CD8-positive, alpha-beta memory T cell (primary cell): ENCODE measurements at regions not wholly inside any gene's neighbourhood (a gene's known extent, or its start where the extent isn't known, plus 50 kb on each side); places are given as distances from the start of the nearest gene placed in this dataset.

ENCODE experiments used
- CTCF ChIA-PET: fragments of 350-600 bp; sonication (Branson Sonifier 250); formaldehyde crosslinking; loops from one replicate; lab custom pipeline; 2021; ENCODE audit warnings: antibody characterized with exemption; lab: Charles Lee
- POLR2A ChIA-PET: fragments of 350-600 bp; sonication (Branson Sonifier 250); formaldehyde crosslinking; loops from one replicate; lab custom pipeline; 2021; ENCODE audit warnings: antibody characterized with exemption; lab: Charles Lee
- DNase-seq, 5 donors: peaks; one replicate each; pipeline versions ENCODE4 v3.0.0 to v3.0.0-alpha.2; 2020 to 2022; ENCODE audit warnings: mixed read lengths in 1 of 5
- H3K27ac ChIP-seq: one replicate; pipeline ENCODE4 v1.7.0; 2013; ENCODE audit warnings: low read depth, mild to moderate bottlenecking, low read length, moderate library complexity
- H3K27me3 ChIP-seq: 2 replicates; pipeline ENCODE4 v1.7.0; 2013; ENCODE audit warnings: low read length, mild to moderate bottlenecking; ENCODE audit not compliant: insufficient read depth, poor library complexity, severe bottlenecking
- H3K36me3 ChIP-seq: 2 replicates; pipeline ENCODE4 v1.7.0; 2013; ENCODE audit warnings: mild to moderate bottlenecking, low read length, moderate library complexity; ENCODE audit not compliant: insufficient read depth
- H3K4me1 ChIP-seq: 2 replicates; pipeline ENCODE4 v1.7.0; 2013; ENCODE audit warnings: mild to moderate bottlenecking, low read length, moderate library complexity; ENCODE audit not compliant: insufficient read depth
- H3K4me3 ChIP-seq: 2 replicates; pipeline ENCODE4 v1.7.0; 2013; ENCODE audit warnings: mild to moderate bottlenecking, low read length
- H3K9me3 ChIP-seq: 2 replicates; pipeline ENCODE4 v1.7.0; 2013; ENCODE audit warnings: mild to moderate bottlenecking, low read length
- H3K27ac Mint-ChIP-seq, 8 donors: one replicate each; pipeline ENCODE4 v1.8.0; 2020 to 2021; ENCODE audit warnings: mixed read lengths in 8 of 8, mild to moderate bottlenecking in 6 of 8, inconsistent platforms in 3 of 8, moderate library complexity in 3 of 8
- H3K27me3 Mint-ChIP-seq, 2 donors: one replicate each; pipeline ENCODE4 v1.8.0; 2020 to 2021; ENCODE audit warnings: mixed read lengths in 2 of 2, mild to moderate bottlenecking in 1 of 2, moderate library complexity in 1 of 2
- H3K36me3 Mint-ChIP-seq, 3 donors: one replicate each; pipeline ENCODE4 v1.8.0; 2020 to 2021; ENCODE audit warnings: mixed read lengths in 3 of 3, inconsistent platforms in 1 of 3, mild to moderate bottlenecking in 1 of 3
- H3K4me1 Mint-ChIP-seq, 3 donors: one replicate each; pipeline ENCODE4 v1.8.0; 2020 to 2021; ENCODE audit warnings: mixed read lengths in 3 of 3, inconsistent platforms in 1 of 3, mild to moderate bottlenecking in 1 of 3
- H3K4me3 Mint-ChIP-seq, 7 donors: one replicate each; pipeline ENCODE4 v1.8.0; 2020 to 2021; ENCODE audit warnings: mixed read lengths in 7 of 7, mild to moderate bottlenecking in 6 of 7, moderate library complexity in 4 of 7, inconsistent platforms in 2 of 7
- H3K9me3 Mint-ChIP-seq, 5 donors: one replicate each; pipeline ENCODE4 v1.8.0; 2020 to 2022; ENCODE audit warnings: mixed read lengths in 5 of 5, mild to moderate bottlenecking in 3 of 5, moderate library complexity in 2 of 5, inconsistent platforms in 1 of 5

- H3K36me3 ChIP-seq = no peaks in the 10 kb centered on the region
- H3K4me3 Mint-ChIP-seq = no peak overlapping the region
- no peaks in the 10 kb centered on the region for H3K4me1 ChIP-seq
- no peak overlapping the region for H3K4me3 ChIP-seq
- no peak for DNase-seq
- H3K9me3 ChIP-seq = no peaks in the 10 kb centered on the region
- CTCF ChIA-PET = no interaction called here
- peaks cover 0 to 2% (median 0%) of the 10 kb centered on the region in 5 donors for H3K9me3 Mint-ChIP-seq
- POLR2A ChIA-PET = no interaction called here
- H3K27me3 Mint-ChIP-seq = no peaks in the 10 kb centered on the region
- H3K36me3 Mint-ChIP-seq = no peaks in the 10 kb centered on the region
- no peaks in the 10 kb centered on the region for H3K27me3 ChIP-seq
- no peak overlapping the region for H3K27ac ChIP-seq
- H3K4me1 Mint-ChIP-seq = no peaks in the 10 kb centered on the region
- H3K27ac Mint-ChIP-seq = no peak overlapping the region
These were observed 348.6 kb upstream of the RGMB start for GRCh38 chr5:98424681-98425450.

GRCh38 chr5:98425640-98426039 is 347.8 kb upstream of the RGMB start:
- no peaks in the 10 kb centered on the region for H3K4me1 ChIP-seq
- no peak overlapping the region for H3K27ac Mint-ChIP-seq
- CTCF ChIA-PET = no interaction called here

GRCh38 chr5:98428806-98429205 is 344.7 kb upstream of the RGMB start:
- H3K9me3 ChIP-seq = no peaks in the 10 kb centered on the region
- DNase-seq = no peak
- H3K27ac Mint-ChIP-seq = no peak overlapping the region
- H3K9me3 Mint-ChIP-seq = peaks cover 0 to 2% (median 0%) of the 10 kb centered on the region in 5 donors
- POLR2A ChIA-PET = no interaction called here
- H3K27me3 ChIP-seq = no peaks in the 10 kb centered on the region
- no peaks in the 10 kb centered on the region for H3K36me3 Mint-ChIP-seq
- H3K27ac ChIP-seq = no peak overlapping the region
- H3K4me3 ChIP-seq = no peak overlapping the region
- no peaks in the 10 kb centered on the region for H3K36me3 ChIP-seq
- no peak overlapping the region for H3K4me3 Mint-ChIP-seq
- H3K4me1 Mint-ChIP-seq = no peaks in the 10 kb centered on the region
- no peaks in the 10 kb centered on the region for H3K27me3 Mint-ChIP-seq
- H3K4me1 ChIP-seq = no peaks in the 10 kb centered on the region
- CTCF ChIA-PET = no interaction called here

More at GRCh38 chr5:98425640-98426039, 347.8 kb upstream of the RGMB start:
- Histone ChIP-seq H3K4me3 (no peak overlapping the region), H3K36me3 (no peaks in the 10 kb centered on the region), H3K27ac (no peak overlapping the region), H3K27me3 (no peaks in the 10 kb centered on the region), H3K9me3 (no peaks in the 10 kb centered on the region)
- POLR2A ChIA-PET = no interaction called here
- no peaks in the 10 kb centered on the region for H3K36me3 Mint-ChIP-seq
- H3K9me3 Mint-ChIP-seq = peaks cover 0 to 2% (median 0%) of the 10 kb centered on the region in 5 donors
- H3K4me3 Mint-ChIP-seq = no peak overlapping the region
- no peaks in the 10 kb centered on the region for H3K27me3 Mint-ChIP-seq
- DNase-seq = no peak
- H3K4me1 Mint-ChIP-seq = no peaks in the 10 kb centered on the region

- Mint-ChIP-seq H3K27me3 (no peaks in the 10 kb centered on the region), H3K4me1 (no peaks in the 10 kb centered on the region), H3K36me3 (no peaks in the 10 kb centered on the region), H3K27ac (no peak overlapping the region), H3K9me3 (peaks cover 0 to 4% (median 0%) of the 10 kb centered on the region in 5 donors), H3K4me3 (no peak overlapping the region)
- H3K27ac ChIP-seq = no peak overlapping the region
- no peaks in the 10 kb centered on the region for H3K4me1 ChIP-seq
- ChIA-PET POLR2A (no interaction called here), CTCF (no interaction called here)
- no peak for DNase-seq
- no peaks in the 10 kb centered on the region for H3K9me3 ChIP-seq
- no peaks in the 10 kb centered on the region for H3K27me3 ChIP-seq
- H3K36me3 ChIP-seq = no peaks in the 10 kb centered on the region
- H3K4me3 ChIP-seq = no peak overlapping the region
These were observed 341.1 kb upstream of the RGMB start for GRCh38 chr5:98432378-98432777.

GRCh38 chr5:98433022-98433421 is 340.4 kb upstream of the RGMB start:
- no peak for DNase-seq
- CTCF ChIA-PET = no interaction called here
- H3K36me3 Mint-ChIP-seq = no peaks in the 10 kb centered on the region

GRCh38 chr5:98433673-98434072 is 339.8 kb upstream of the RGMB start:
- H3K27ac Mint-ChIP-seq = no peak overlapping the region
- no peaks in the 10 kb centered on the region for H3K4me1 Mint-ChIP-seq
- Histone ChIP-seq H3K4me3 (no peak overlapping the region), H3K9me3 (no peaks in the 10 kb centered on the region), H3K27ac (no peak overlapping the region), H3K4me1 (no peaks in the 10 kb centered on the region), H3K27me3 (no peaks in the 10 kb centered on the region), H3K36me3 (no peaks in the 10 kb centered on the region)
- ChIA-PET POLR2A (no interaction called here), CTCF (no interaction called here)
- no peak for DNase-seq
- H3K4me3 Mint-ChIP-seq = no peak overlapping the region
- H3K9me3 Mint-ChIP-seq = peaks cover 0 to 4% (median 0%) of the 10 kb centered on the region in 5 donors
- no peaks in the 10 kb centered on the region for H3K36me3 Mint-ChIP-seq
- H3K27me3 Mint-ChIP-seq = no peaks in the 10 kb centered on the region

More at GRCh38 chr5:98433022-98433421, 340.4 kb upstream of the RGMB start:
- Histone ChIP-seq H3K36me3 (no peaks in the 10 kb centered on the region), H3K4me3 (no peak overlapping the region), H3K9me3 (no peaks in the 10 kb centered on the region), H3K27me3 (no peaks in the 10 kb centered on the region), H3K4me1 (no peaks in the 10 kb centered on the region), H3K27ac (no peak overlapping the region)
- no peaks in the 10 kb centered on the region for H3K27me3 Mint-ChIP-seq
- H3K9me3 Mint-ChIP-seq = peaks cover 0 to 4% (median 0%) of the 10 kb centered on the region in 5 donors
- POLR2A ChIA-PET = no interaction called here
- no peak overlapping the region for H3K27ac Mint-ChIP-seq
- H3K4me1 Mint-ChIP-seq = no peaks in the 10 kb centered on the region
- no peak overlapping the region for H3K4me3 Mint-ChIP-seq

GRCh38 chr5:98436667-98437066 is 336.8 kb upstream of the RGMB start:
- ChIA-PET POLR2A (no interaction called here), CTCF (no interaction called here)
- H3K4me3 ChIP-seq = no peak overlapping the region
- no peaks in the 10 kb centered on the region for H3K36me3 ChIP-seq
- H3K9me3 ChIP-seq = no peaks in the 10 kb centered on the region
- no peaks in the 10 kb centered on the region for H3K4me1 ChIP-seq
- Mint-ChIP-seq H3K9me3 (peaks cover 0 to 9% (median 9%) of the 10 kb centered on the region in 5 donors), H3K4me3 (no peak overlapping the region), H3K4me1 (no peaks in the 10 kb centered on the region), H3K27me3 (no peaks in the 10 kb centered on the region), H3K27ac (no peak overlapping the region), H3K36me3 (peaks cover 0 to 2% (median 0%) of the 10 kb centered on the region in 3 donors)
- H3K27me3 ChIP-seq = no peaks in the 10 kb centered on the region
- DNase-seq = no peak
- H3K27ac ChIP-seq = no peak overlapping the region

- Mint-ChIP-seq H3K4me1 (no peaks in the 10 kb centered on the region), H3K4me3 (no peak overlapping the region), H3K27me3 (no peaks in the 10 kb centered on the region), H3K27ac (no peak overlapping the region), H3K9me3 (peaks cover 9 to 22% (median 12%) of the 10 kb centered on the region in 5 donors), H3K36me3 (peaks cover 0 to 2% (median 0%) of the 10 kb centered on the region in 3 donors)
- Histone ChIP-seq H3K27ac (no peak overlapping the region), H3K4me3 (no peak overlapping the region), H3K4me1 (no peaks in the 10 kb centered on the region), H3K36me3 (no peaks in the 10 kb centered on the region), H3K9me3 (no peaks in the 10 kb centered on the region), H3K27me3 (peaks cover 3% of the 10 kb centered on the region)
- ChIA-PET CTCF (no interaction called here), POLR2A (no interaction called here)
- DNase-seq = no peak
These were observed 331.0 kb upstream of the RGMB start for GRCh38 chr5:98442448-98442847.
